HG03095 (cell line): ENCODE measurements at regions not wholly inside any gene's neighbourhood (a gene's known extent, or its start where the extent isn't known, plus 50 kb on each side); places are given as distances from the start of the nearest gene placed in this dataset.

Source experiments
- ATAC-seq: cut with Tn5 transposase; IDR thresholded peaks from one replicate; pipeline ENCODE4 v1.9.1; 2021; ENCODE audit warnings: moderate library complexity; ENCODE audit not compliant: unreplicated experiment

GRCh38 chr2:237167934-237168333, 82.2 kb downstream of the COPS8 start:
- ATAC-seq: no peak

- ATAC-seq: no peak
Observed at GRCh38 chr2:237170020-237170419, 84.3 kb downstream of the COPS8 start.

- no peak for ATAC-seq
Observed at GRCh38 chr2:237171396-237171795, 85.7 kb downstream of the COPS8 start.

- ATAC-seq: no peak
Observed at GRCh38 chr2:237171881-237172280, 86.2 kb downstream of the COPS8 start.

- no peak for ATAC-seq
Observed at GRCh38 chr2:237177052-237177451, 91.4 kb downstream of the COPS8 start.

GRCh38 chr2:237177986-237178385, 92.3 kb downstream of the COPS8 start:
- no peak for ATAC-seq

- ATAC-seq: no peak
Observed at GRCh38 chr2:237178396-237178795, 92.7 kb downstream of the COPS8 start.

- no peak for ATAC-seq
Observed at GRCh38 chr2:237179161-237179560, 93.5 kb downstream of the COPS8 start.

- ATAC-seq: no peak
Observed at GRCh38 chr2:237180187-237180586, 94.5 kb downstream of the COPS8 start.

GRCh38 chr2:237180987-237181386, 95.3 kb downstream of the COPS8 start:
- ATAC-seq: no peak

GRCh38 chr2:237181844-237182243, 96.2 kb downstream of the COPS8 start:
- ATAC-seq: no peak

- ATAC-seq: no peak
Observed at GRCh38 chr2:237182422-237183123, 96.9 kb downstream of the COPS8 start.

- no peak for ATAC-seq
Observed at GRCh38 chr2:237184192-237184918, 98.7 kb downstream of the COPS8 start.

- no peak for ATAC-seq
Observed at GRCh38 chr2:237184919-237185552, 99.3 kb downstream of the COPS8 start.

GRCh38 chr2:237185553-237185925, 99.8 kb downstream of the COPS8 start:
- no peak for ATAC-seq

- no peak for ATAC-seq
Observed at GRCh38 chr2:237189799-237190198, 104.1 kb downstream of the COPS8 start.

- no peak for ATAC-seq
Observed at GRCh38 chr2:237190966-237191713, 105.5 kb downstream of the COPS8 start.

- no peak for ATAC-seq
Observed at GRCh38 chr2:237191714-237192081, 106.0 kb downstream of the COPS8 start.

- no peak for ATAC-seq
Observed at GRCh38 chr2:237192881-237193280, 107.2 kb downstream of the COPS8 start.

- ATAC-seq: no peak
Observed at GRCh38 chr2:237193436-237193835, 107.7 kb downstream of the COPS8 start.

- ATAC-seq: no peak
Observed at GRCh38 chr2:237194081-237194480, 108.4 kb downstream of the COPS8 start.
